C1 segment of cervical spinal cord (tissue), 14 donors: ENCODE measurements at regions not wholly inside any gene's neighbourhood (a gene's known extent, or its start where the extent isn't known, plus 50 kb on each side); places are given as distances from the start of the nearest gene placed in this dataset.

ENCODE experiments used
- DNase-seq, 14 donors: peaks; one replicate each; lab custom pipeline; 2025; lab: John Stamatoyannopoulos, UW

DNA sequence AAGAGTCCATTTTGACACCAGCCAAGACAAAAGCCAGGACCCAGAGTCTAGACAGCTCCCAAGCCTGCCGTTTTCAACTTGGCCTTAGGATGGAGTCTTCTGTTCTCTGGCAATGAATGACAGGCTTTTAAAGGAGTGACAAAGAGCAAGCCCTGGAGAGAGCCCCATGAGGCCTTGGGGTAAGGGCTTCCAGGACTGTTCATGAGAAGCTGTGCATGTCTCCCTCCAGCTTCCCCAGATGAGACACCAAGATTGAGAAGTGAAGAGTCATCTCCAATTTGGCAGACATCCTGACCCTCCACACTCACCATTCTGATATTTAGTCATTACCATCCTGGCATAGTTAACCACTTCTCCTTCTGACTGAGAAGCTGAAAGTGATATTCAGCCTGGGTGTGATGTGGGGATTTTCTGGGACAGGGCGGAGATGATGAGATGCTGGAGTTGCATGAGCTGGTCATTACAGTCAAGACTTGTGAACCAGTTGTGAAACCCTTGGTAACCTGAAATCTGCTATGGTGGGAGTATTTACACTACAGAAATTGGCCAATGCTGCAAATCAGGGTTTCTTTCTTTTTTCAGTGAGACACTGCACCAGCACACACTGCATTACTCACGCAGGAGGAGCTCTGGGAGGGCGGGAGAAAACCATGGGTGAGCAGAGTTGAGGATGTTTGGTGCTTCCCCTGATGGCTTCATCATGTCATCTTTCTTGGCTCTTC, 77.8 kb downstream of the VCPKMT start:
- DNase-seq: peak in 4 of 14 donors; percentile 7 to 35 (median 9)

GRCh38 chr14:50039120-50039517, 77.3 kb downstream of the VCPKMT start:
- DNase-seq: no peak

GRCh38 chr14:50039734-50040400, 76.5 kb downstream of the VCPKMT start:
- no peak for DNase-seq

- DNase-seq: no peak
Measured at GRCh38 chr14:50040401-50040775, 76.0 kb downstream of the VCPKMT start.

- no peak for DNase-seq
Measured at GRCh38 chr14:50040895-50041465, 75.4 kb downstream of the VCPKMT start.

GRCh38 chr14:50041980-50042379, 74.4 kb downstream of the VCPKMT start:
- DNase-seq: no peak

GRCh38 chr14:50044042-50044651, 72.2 kb downstream of the VCPKMT start:
- no peak for DNase-seq

- DNase-seq: peak in 3 of 14 donors; percentile 16 to 26 (median 26)
Measured at GRCh38 chr14:50045039-50045711, 71.2 kb downstream of the VCPKMT start.

DNA sequence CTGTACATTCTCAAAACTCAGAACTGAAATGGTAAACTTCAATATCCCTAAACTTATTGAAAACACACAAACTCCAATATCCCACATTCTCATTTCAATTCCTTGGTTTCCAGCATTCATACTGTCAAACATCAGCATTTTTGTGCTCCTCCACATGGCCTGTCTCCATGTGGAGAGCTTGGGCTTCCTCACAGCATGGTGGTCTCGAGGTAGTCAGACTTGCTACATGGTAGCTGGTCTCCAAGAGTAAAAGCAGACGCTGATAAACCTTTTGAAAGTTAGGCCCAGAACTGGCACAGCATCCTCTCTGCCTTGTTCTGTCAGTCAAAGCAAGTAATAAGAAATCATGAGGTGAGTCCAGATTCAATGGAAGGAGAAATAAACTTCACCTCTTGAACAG, 70.5 kb downstream of the VCPKMT start:
- DNase-seq: no peak

DNA sequence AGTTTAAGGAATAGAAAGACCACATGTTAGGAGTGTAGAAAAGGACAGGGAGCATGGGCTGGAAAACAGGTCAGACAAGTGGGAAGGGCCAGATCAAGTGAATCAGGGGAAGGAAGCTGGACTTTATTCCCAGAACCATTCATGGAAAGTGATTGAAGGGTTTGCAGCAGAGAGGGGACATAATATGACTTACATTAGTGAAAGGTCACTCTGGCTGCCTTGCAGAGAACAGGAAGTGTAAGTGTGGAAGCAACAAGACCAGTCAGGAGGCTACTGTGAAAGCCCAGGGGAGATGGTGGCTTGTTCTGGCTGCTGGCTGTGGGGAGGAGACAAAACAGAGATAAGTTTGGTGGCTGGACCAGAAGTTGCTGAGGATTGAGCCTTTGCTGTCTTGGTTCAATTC, 69.1 kb downstream of the VCPKMT start:
- DNase-seq: no peak

DNA sequence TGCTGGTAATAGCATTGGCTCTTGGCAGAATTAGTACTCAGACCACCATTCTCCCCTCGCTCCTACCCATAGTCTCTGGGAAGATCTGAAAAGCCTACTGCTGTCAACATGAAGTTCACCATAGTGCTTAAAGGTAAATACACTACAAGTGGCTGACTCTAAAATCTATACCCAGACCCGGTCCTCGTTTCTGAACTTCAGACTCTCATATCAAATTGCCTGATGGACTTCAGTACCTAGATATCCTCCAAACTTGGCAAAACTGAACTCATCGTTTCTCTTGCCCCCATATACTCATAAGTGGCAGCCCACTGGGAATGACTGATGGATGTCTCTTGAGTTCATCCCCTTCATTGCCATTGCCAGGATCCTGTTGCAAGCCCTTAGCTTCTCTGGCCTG, 67.3 kb downstream of the VCPKMT start:
- DNase-seq: no peak

DNA sequence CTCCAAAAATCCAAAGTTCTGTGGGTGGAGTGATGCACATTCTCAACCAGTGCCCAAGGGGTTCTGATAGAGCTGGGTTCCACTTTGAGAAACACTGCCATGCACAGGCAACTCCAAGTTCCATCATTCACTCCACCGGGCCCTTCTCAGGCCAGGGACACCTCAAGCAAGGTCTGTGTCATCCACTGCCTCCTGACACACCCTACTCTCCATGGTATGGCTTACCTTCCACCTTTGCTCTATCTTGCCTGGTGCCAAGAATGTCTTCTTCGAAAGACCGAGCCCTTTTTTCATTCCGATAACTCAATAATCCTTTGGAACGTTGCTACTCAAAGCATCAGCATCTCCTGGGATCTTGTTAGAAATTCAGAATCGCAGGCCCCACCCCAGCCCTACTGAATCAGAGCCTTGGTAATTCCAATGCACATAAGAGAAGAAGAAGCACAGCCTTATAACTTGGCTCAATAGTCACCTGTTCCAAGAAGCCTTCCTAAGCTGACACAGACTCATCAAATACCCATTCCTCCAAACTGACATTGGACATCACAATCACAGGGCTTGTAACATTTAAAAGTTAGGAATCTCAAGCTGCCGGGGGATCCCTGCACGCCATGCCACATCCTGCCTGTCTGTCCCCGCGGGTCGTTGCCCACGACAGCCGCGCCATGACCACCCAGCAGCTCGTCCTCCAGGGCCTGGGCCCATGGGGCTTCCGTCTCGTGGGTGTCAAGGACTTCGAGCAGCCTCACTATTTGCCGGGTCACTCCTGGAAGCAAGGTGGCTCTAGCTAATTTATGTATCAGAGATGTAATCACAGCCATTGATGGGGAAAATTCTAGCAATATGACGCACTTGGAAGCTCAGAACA, 66.4 kb downstream of the VCPKMT start:
- DNase-seq: no peak

DNA sequence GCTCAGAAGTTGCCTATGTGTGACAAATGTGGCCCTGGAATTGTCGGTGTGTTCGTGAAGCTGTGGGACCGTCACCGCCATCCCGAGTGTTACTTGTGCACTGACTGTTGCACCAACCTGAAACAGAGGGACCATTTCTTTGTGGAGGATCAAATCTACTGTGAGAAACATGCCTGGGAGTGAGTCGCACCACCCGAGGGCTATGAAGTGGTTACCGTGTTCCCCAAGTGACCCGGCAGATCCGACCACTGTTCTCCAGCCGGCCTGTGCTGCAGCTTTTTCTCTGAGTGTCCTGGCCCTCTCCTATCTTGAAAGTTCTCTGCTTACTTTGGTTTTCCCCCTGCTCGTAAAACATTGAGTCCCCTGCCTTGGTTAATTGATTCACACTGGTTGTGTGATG, 65.3 kb downstream of the VCPKMT start:
- DNase-seq: no peak

DNA sequence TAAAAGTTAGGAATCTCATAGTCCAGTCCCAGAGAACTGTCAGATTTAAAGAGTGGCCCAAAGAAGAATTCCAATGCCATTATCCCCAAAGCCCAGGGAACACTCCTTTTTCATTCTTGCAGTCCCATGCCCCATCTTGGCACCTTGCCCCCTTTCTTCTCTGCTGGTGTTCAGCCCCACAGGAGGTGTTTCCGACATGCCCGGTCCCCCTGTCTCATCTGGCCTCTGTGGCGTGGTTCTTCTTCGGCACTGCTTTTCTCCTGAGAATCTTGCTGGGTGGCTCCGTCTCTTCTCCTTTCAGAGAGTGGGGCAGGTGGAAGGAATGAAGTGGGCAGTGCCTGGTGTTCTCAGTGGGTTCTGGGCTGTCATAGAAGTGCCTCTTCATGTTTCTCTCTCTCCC, 64.7 kb downstream of the VCPKMT start:
- DNase-seq: no peak

- no peak for DNase-seq
Measured at GRCh38 chr14:50052517-50052916, 63.9 kb downstream of the VCPKMT start.

- no peak for DNase-seq
Measured at GRCh38 chr14:50053935-50054334, 62.4 kb downstream of the VCPKMT start.

- DNase-seq: no peak
Measured at GRCh38 chr14:50055461-50056228, 60.7 kb downstream of the VCPKMT start.

DNA sequence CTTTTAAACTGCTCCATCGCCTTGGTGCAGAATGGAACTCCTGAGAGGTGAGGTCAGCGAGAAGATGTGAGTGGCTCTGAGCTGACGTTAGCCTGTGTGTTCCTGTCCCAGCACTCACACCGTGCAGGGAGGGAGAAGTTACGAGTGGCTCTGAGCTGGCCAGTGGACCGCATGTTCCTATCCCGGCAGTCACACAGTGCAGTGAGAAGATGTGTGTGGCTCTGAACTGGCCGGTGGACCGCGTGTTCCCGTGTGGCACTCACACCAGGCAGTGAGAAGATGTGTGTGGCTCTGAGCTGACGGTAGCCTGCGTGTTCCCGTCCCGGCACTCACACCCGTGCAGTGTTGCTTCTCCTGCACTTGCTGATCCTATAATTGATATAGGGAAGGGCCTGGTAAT, 59.9 kb downstream of the VCPKMT start:
- DNase-seq: peak in 1 of 14 donors; percentile 13

DNA sequence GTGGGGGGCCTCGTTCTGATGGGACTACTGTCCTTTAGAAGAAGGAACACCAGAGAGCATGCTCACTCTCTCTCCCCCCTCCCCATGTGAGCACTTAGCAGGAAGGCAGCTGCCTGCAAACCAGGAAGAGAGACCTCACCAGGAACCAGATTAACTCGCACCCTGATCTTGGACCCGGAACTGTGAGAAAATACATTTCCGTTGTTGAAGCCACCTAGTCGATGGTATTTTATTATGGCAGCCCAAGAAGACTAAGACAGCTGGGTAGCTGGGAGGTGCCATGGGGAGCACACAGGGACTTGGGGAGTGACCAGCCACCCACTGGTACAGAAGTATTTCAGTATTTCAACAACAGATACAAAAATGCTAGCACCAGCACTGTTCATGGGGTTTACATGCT, 59.0 kb downstream of the VCPKMT start:
- no peak for DNase-seq

DNA sequence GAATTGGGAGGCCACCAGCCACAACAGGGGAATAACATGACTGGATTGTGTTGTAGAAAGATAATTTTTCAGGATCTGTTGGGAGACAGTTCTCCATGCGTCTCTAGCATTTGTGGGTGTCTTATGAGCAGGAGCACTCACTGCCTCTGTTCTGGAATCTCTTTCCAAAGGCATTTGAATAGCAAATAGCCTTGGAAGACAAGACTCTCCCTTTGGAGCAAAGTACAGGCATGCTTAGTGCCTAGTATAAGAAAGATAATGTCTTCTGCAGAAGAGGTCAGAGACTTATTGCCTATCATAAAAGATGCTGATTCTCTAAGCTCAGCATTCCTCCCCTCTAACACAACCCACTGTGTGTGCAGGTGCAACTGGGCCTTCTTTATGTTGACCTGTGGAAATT, 58.3 kb downstream of the VCPKMT start:
- DNase-seq: no peak
